ENCODE measurements at regions not wholly inside any gene's neighbourhood (a gene's known extent, or its start where the extent isn't known, plus 50 kb on each side); places are given as distances from the start of the nearest gene placed in this dataset.

DNA sequence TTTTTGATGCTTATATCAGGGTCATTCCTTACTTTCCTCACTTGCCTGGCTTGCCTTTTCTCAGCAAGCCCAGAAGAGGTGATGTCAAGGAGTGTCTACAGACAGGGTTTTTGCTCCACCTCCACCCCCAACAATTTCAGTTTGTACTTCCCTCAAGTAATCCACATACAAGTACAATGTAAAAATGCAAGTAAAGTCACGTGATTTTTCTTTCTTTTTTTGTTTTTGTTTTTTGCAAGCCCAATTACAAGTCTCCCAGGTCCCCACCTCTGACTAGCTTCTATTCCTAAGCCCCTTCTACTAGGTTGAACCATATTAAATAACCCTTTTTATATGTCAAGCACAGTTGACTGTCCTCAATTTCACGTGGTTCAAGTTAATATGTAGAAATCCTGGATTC is 579.6 kb downstream of the DIAPH3 start:
- Histone ChIP-seq H3K36me3 (ENCODE audit: insufficient read depth, low read length) (no peaks in the 10 kb centered on the region), H3K27me3 (ENCODE audit: control insufficient read depth, insufficient read depth, low read length) (peaks cover 20% of the 10 kb centered on the region), H3K4me1 (ENCODE audit: control insufficient read depth, insufficient read depth, low read length) (no peaks in the 10 kb centered on the region), H3K9me3 (replicated peaks; ENCODE audit: low read length) (no peaks in the 10 kb centered on the region), H3K9ac (ENCODE audit: low read depth, low read length) (no peak overlapping the region), H3K4me3 (ENCODE audit: low read length) (no peak overlapping the region), H3K4me2 (ENCODE audit: low read length) (no peak overlapping the region)

DNA sequence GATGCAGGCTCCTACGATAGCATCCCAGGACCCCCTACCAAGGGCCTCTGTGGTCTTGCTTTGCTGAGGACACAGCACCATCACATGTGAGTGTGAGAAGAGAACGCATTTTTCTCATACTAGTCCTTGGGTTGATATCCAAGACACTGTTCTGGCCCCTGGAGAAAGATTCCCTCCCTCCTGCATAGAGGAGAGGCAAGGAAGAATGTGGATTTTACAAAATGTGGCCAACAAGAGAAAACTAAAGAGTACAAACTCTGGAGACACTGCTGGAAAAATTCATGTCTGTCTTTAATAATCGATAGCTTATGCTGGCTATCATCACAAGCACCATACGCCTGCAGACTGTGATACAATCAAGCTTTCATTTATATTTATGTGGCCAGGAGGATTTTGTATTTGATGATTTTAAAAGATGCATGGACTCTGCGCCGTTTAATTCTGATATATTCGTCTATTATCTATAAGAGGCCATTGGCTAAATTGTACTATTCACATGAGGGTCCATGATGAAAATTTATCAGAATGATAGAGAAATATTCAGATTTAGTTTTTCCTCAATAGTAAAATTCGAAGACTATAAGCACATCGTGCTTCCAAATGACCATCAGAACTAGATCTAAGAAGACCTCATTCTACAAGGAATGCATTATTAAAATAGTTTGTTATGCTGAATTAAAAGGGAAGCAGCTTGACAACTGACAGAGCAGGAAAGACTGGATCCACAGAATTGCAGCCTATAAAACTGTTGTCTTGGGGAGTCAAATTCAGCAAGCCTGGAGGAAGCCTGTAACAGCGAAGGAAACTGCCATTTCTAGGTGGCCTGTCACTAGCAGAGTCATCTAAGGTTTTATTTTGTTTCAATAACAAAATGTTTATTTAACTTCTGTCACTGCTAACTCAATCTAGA is 578.7 kb downstream of the DIAPH3 start:
- peaks cover 20% of the 10 kb centered on the region for H3K27me3 ChIP-seq (ENCODE audit: control insufficient read depth, insufficient read depth, low read length)
- no peaks in the 10 kb centered on the region for H3K36me3 ChIP-seq (ENCODE audit: insufficient read depth, low read length)
- H3K4me3 ChIP-seq (ENCODE audit: low read length) = no peak overlapping the region
- H3K4me1 ChIP-seq (ENCODE audit: control insufficient read depth, insufficient read depth, low read length) = no peaks in the 10 kb centered on the region
- no peak overlapping the region for H3K4me2 ChIP-seq (ENCODE audit: low read length)
- no peaks in the 10 kb centered on the region for H3K9me3 ChIP-seq (replicated peaks; ENCODE audit: low read length)
- H3K9ac ChIP-seq (ENCODE audit: low read depth, low read length) = no peak overlapping the region

GRCh38 chr13:59587030-59587429 is 576.7 kb downstream of the DIAPH3 start:
- Histone ChIP-seq H3K4me3 (ENCODE audit: low read length) (no peak overlapping the region), H3K9me3 (replicated peaks; ENCODE audit: low read length) (no peaks in the 10 kb centered on the region), H3K27me3 (ENCODE audit: control insufficient read depth, insufficient read depth, low read length) (peaks cover 15% of the 10 kb centered on the region), H3K4me1 (ENCODE audit: control insufficient read depth, insufficient read depth, low read length) (no peaks in the 10 kb centered on the region), H3K36me3 (ENCODE audit: insufficient read depth, low read length) (no peaks in the 10 kb centered on the region), H3K9ac (ENCODE audit: low read depth, low read length) (no peak overlapping the region), H3K4me2 (ENCODE audit: low read length) (no peak overlapping the region)

DNA sequence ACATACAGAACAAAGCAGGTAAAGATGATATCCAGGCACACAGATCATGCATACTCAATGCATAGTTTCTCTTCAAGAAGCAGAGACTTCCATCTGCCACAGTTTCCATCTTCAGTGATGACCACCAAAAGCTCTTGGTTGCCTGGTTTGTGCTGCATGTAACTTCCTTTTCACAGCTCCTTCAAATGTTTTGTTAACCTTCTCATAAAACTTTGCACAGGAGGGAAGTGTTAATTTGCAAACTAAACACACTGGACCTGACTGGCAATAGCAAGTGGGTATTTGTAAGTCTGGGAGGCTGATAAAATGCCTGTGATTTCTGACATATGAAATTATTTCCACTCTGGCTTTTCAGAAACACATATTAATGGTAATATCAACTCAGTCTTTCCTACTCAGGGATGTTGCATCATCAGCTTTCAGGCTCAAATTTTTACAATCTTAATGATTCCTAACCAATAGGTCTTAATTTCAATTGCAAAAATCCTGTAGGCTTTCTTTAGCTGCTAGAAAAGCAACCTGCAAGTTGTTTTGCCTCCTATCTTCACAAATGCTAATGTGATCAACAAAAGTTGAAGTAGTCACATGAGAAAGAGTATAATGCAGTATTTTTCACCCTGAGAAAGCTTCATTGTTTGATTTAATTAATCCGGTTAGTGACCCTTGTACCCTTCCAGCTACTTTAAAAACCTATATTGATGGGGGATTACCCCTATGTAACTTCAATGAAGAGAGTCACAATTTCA is 575.6 kb downstream of the DIAPH3 start:
- Histone ChIP-seq H3K4me2 (ENCODE audit: low read length) (no peak overlapping the region), H3K4me1 (ENCODE audit: control insufficient read depth, insufficient read depth, low read length) (no peaks in the 10 kb centered on the region), H3K4me3 (ENCODE audit: low read length) (no peak overlapping the region), H3K9ac (ENCODE audit: low read depth, low read length) (no peak overlapping the region), H3K27me3 (ENCODE audit: control insufficient read depth, insufficient read depth, low read length) (peaks cover 15% of the 10 kb centered on the region), H3K9me3 (replicated peaks; ENCODE audit: low read length) (no peaks in the 10 kb centered on the region), H3K36me3 (ENCODE audit: insufficient read depth, low read length) (no peaks in the 10 kb centered on the region)

DNA sequence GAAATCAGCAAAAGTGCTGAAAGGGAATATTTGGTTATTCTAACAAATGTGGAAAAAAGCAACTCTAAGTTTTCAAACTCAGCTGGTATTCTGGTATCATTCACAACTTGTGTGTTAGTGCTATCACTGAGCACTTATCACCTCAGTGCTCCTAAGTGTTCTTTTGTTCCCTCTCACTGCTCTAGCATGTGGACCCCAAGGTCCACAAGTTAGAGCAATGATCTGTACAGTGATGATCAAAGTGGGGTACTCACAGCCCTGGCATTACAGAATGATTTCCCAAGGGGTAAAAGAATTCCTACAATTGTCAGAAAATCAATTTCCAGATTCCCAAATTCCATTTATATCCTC is 575.0 kb downstream of the DIAPH3 start:
- H3K27me3 ChIP-seq (ENCODE audit: control insufficient read depth, insufficient read depth, low read length) = peaks cover 15% of the 10 kb centered on the region
- no peak overlapping the region for H3K4me2 ChIP-seq (ENCODE audit: low read length)

DNA sequence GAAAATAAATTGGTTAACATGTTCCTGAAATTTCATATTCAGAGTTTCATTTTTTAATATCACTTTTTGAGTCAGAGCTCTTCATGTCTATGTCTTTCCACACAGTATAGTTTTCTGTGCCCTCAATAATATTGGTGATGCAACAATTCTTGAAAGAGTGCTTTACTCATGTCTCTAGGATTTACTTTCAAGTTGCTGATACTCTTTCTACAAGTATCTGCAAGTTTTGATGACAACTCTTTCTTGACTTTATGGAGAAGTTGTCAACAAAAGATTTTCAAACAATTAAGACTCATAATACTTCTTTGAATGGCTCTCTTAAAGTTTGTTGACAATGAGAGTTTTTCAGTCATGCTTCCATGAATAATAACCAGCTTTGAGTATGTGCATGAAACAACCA is 561.7 kb downstream of the DIAPH3 start:
- Histone ChIP-seq H3K4me1 (ENCODE audit: control insufficient read depth, insufficient read depth, low read length) (no peaks in the 10 kb centered on the region), H3K36me3 (ENCODE audit: insufficient read depth, low read length) (no peaks in the 10 kb centered on the region), H3K27me3 (ENCODE audit: control insufficient read depth, insufficient read depth, low read length) (no peaks in the 10 kb centered on the region), H3K9me3 (replicated peaks; ENCODE audit: low read length) (no peaks in the 10 kb centered on the region), H3K9ac (ENCODE audit: low read depth, low read length) (no peak overlapping the region), H3K4me3 (ENCODE audit: low read length) (no peak overlapping the region), H3K4me2 (ENCODE audit: low read length) (no peak overlapping the region)

More for the DNA sequence above, 575.0 kb downstream of the DIAPH3 start:
- H3K36me3 ChIP-seq (ENCODE audit: insufficient read depth, low read length) = no peaks in the 10 kb centered on the region
- H3K9me3 ChIP-seq (replicated peaks; ENCODE audit: low read length) = no peaks in the 10 kb centered on the region
- H3K4me3 ChIP-seq (ENCODE audit: low read length) = no peak overlapping the region
- H3K4me1 ChIP-seq (ENCODE audit: control insufficient read depth, insufficient read depth, low read length) = no peaks in the 10 kb centered on the region
- H3K9ac ChIP-seq (ENCODE audit: low read depth, low read length) = no peak overlapping the region

GRCh38 chr13:59603646-59604045 is 560.1 kb downstream of the DIAPH3 start:
- Histone ChIP-seq H3K9ac (ENCODE audit: low read depth, low read length) (no peak overlapping the region), H3K4me1 (ENCODE audit: control insufficient read depth, insufficient read depth, low read length) (no peaks in the 10 kb centered on the region), H3K9me3 (replicated peaks; ENCODE audit: low read length) (no peaks in the 10 kb centered on the region), H3K4me2 (ENCODE audit: low read length) (no peak overlapping the region), H3K4me3 (ENCODE audit: low read length) (no peak overlapping the region), H3K36me3 (ENCODE audit: insufficient read depth, low read length) (no peaks in the 10 kb centered on the region), H3K27me3 (ENCODE audit: control insufficient read depth, insufficient read depth, low read length) (no peaks in the 10 kb centered on the region)

GRCh38 chr13:59607172-59607571 is 556.6 kb downstream of the DIAPH3 start:
- H3K4me2 ChIP-seq (ENCODE audit: low read length) = no peak overlapping the region
- no peaks in the 10 kb centered on the region for H3K4me1 ChIP-seq (ENCODE audit: control insufficient read depth, insufficient read depth, low read length)
- H3K27me3 ChIP-seq (ENCODE audit: control insufficient read depth, insufficient read depth, low read length) = peaks cover 10% of the 10 kb centered on the region
- no peak overlapping the region for H3K4me3 ChIP-seq (ENCODE audit: low read length)
- no peaks in the 10 kb centered on the region for H3K9me3 ChIP-seq (replicated peaks; ENCODE audit: low read length)
- no peaks in the 10 kb centered on the region for H3K36me3 ChIP-seq (ENCODE audit: insufficient read depth, low read length)
- H3K9ac ChIP-seq (ENCODE audit: low read depth, low read length) = no peak overlapping the region

- no peak overlapping the region for H3K4me3 ChIP-seq (ENCODE audit: low read length)
- H3K4me2 ChIP-seq (ENCODE audit: low read length) = no peak overlapping the region
- H3K27me3 ChIP-seq (ENCODE audit: control insufficient read depth, insufficient read depth, low read length) = peaks cover 10% of the 10 kb centered on the region
- no peaks in the 10 kb centered on the region for H3K36me3 ChIP-seq (ENCODE audit: insufficient read depth, low read length)
- H3K9ac ChIP-seq (ENCODE audit: low read depth, low read length) = no peak overlapping the region
- no peaks in the 10 kb centered on the region for H3K4me1 ChIP-seq (ENCODE audit: control insufficient read depth, insufficient read depth, low read length)
- H3K9me3 ChIP-seq (replicated peaks; ENCODE audit: low read length) = no peaks in the 10 kb centered on the region
Measured at GRCh38 chr13:59607780-59608233, 555.9 kb downstream of the DIAPH3 start.

DNA sequence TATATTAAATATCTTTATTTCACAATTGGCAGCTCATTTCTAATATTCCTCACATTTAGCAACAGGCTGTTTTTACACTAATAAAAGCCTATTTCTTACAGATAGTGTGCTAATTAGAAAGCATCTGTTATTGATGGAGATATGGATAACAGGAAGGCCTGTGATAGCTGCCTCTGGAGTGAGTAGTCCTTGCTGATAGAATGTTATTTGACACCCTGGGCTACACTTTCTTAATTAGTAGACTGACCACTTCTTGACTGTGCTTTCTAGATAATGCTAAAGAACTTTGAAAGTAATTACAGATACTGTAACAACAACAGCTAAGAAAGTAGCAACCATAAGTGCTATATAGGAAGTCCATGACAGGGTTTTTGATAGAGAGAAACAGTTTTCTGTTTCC is 554.3 kb downstream of the DIAPH3 start:
- Histone ChIP-seq H3K4me3 (ENCODE audit: low read length) (no peak overlapping the region), H3K27me3 (ENCODE audit: control insufficient read depth, insufficient read depth, low read length) (peaks cover 10% of the 10 kb centered on the region), H3K4me1 (ENCODE audit: control insufficient read depth, insufficient read depth, low read length) (no peaks in the 10 kb centered on the region), H3K4me2 (ENCODE audit: low read length) (no peak overlapping the region), H3K9ac (ENCODE audit: low read depth, low read length) (no peak overlapping the region), H3K9me3 (replicated peaks; ENCODE audit: low read length) (no peaks in the 10 kb centered on the region), H3K36me3 (ENCODE audit: insufficient read depth, low read length) (no peaks in the 10 kb centered on the region)
